ENCODE measurements at regions not wholly inside any gene's neighbourhood (a gene's known extent, or its start where the extent isn't known, plus 50 kb on each side); places are given as distances from the start of the nearest gene placed in this dataset.

- TF ChIP-seq CTCF (IDR thresholded peaks at IDR 0.05) = no peak
- no peak for TF ChIP-seq POLR2A (IDR thresholded peaks at IDR 0.05; ENCODE audit: low read depth)
These were observed 152.1 kb upstream of the ID2 start for GRCh38 chr2:8529706-8530277.

Data from esophagus muscularis mucosa (tissue), 3 donors.